SK-N-SH (cell line): ENCODE measurements at regions not wholly inside any gene's neighbourhood (a gene's known extent, or its start where the extent isn't known, plus 50 kb on each side); places are given as distances from the start of the nearest gene placed in this dataset.

ENCODE experiments used
- CTCF ChIA-PET: fragments of 300-600, 350-600 bp; formaldehyde crosslinking; extraction: SDS; loops from one replicate; lab custom pipeline; 2021; lab: Yijun Ruan, JAX
- POLR2A ChIA-PET: fragments of 350-600 bp; sonication (Branson Sonifier 250); formaldehyde crosslinking; extraction: SDS; loops from one replicate; lab custom pipeline; 2020; ENCODE audit warnings: antibody characterized with exemption, inconsistent platforms; lab: Yijun Ruan, JAX
- DNase-seq: peaks from one replicate; pipeline ENCODE4 v3.0.0; 2012
- H2AFZ ChIP-seq: fragments of 200-600 bp; sonication (generic); 2 replicates; pipeline ENCODE4 v1.8.1; 2016; ENCODE audit warnings: antibody characterized with exemption, mild to moderate bottlenecking, low read depth
- H3F3A ChIP-seq: fragments of 200-600 bp; sonication (generic); replicated peaks from 2 replicates; pipeline ENCODE3; 2016; ENCODE audit warnings: antibody characterized with exemption, mild to moderate bottlenecking; ENCODE audit not compliant: insufficient read depth
- H3K27ac ChIP-seq, 2 experiments: fragments of 200-500 bp in 1 of 2; fragments of 200-600 bp in 1 of 2; sonication (Bioruptor generic) in 1 of 2; sonication (generic), shearing (Covaris generic) in 1 of 2; 2 replicates each; pipeline versions ENCODE4 v1.5.1 to v1.6.1; 2014 to 2016; ENCODE audit warnings: low read depth in 2 of 2, inconsistent platforms in 1 of 2, low read length in 1 of 2, mild to moderate bottlenecking in 1 of 2, mixed read lengths in 1 of 2
- H3K27me3 ChIP-seq: fragments of 200-600 bp; sonication (generic), shearing (Covaris generic); 2 replicates; pipeline ENCODE4 v1.6.1; 2016; ENCODE audit warnings: mixed run types; ENCODE audit not compliant: insufficient read depth
- H3K36me3 ChIP-seq, 2 experiments: fragments of 200-500 bp in 1 of 2; fragments of 200-600 bp in 1 of 2; sonication (Bioruptor generic) in 1 of 2; sonication (generic) in 1 of 2; replicated peaks in 1 of 2; 2 replicates each; pipeline versions ENCODE3 to v1.5.1; 2014 to 2016; ENCODE audit warnings: low read length in 1 of 2, mild to moderate bottlenecking in 1 of 2; ENCODE audit not compliant: insufficient read depth in 2 of 2, control insufficient read depth in 1 of 2
- H3K4me1 ChIP-seq, 2 experiments: fragments of 200-500 bp in 1 of 2; fragments of 200-600 bp in 1 of 2; sonication (Bioruptor generic) in 1 of 2; sonication (generic), shearing (Covaris generic) in 1 of 2; 2 replicates each; pipeline versions ENCODE4 v1.5.1 to v1.6.1; 2014 to 2016; ENCODE audit warnings: low read depth in 1 of 2, low read length in 1 of 2, mixed run types in 1 of 2; ENCODE audit not compliant: insufficient read depth in 2 of 2, control insufficient read depth in 1 of 2
- H3K4me2 ChIP-seq: fragments of 200-600 bp; sonication (generic), shearing (Covaris generic); 2 replicates; pipeline ENCODE4 v1.6.1; 2017; ENCODE audit warnings: mixed run types
- H3K4me3 ChIP-seq, 2 experiments: fragments of 200-500 bp in 1 of 2; fragments of 200-600 bp in 1 of 2; sonication (Bioruptor generic) in 1 of 2; sonication (generic), shearing (Covaris generic) in 1 of 2; 2 replicates each; pipeline versions ENCODE4 v1.5.1 to v1.8.1; 2014 to 2016; ENCODE audit warnings: low read depth in 2 of 2, inconsistent platforms in 1 of 2, low read length in 1 of 2, mild to moderate bottlenecking in 1 of 2, mixed read lengths in 1 of 2, moderate library complexity in 1 of 2
- H3K79me2 ChIP-seq: fragments of 200-600 bp; sonication (generic); 2 replicates; pipeline ENCODE4 v1.8.1; 2017; ENCODE audit warnings: mild to moderate bottlenecking; ENCODE audit not compliant: insufficient read depth
- H3K9ac ChIP-seq: fragments of 200-600 bp; sonication (generic); 2 replicates; pipeline ENCODE4 v1.6.1; 2017; ENCODE audit warnings: mixed run types
- H3K9me2 ChIP-seq: fragments of 200-600 bp; sonication (generic); 2 replicates; pipeline ENCODE4 v1.6.1; 2017; ENCODE audit warnings: mixed run types
- H3K9me3 ChIP-seq: fragments of 200-600 bp; sonication (generic); 2 replicates; pipeline ENCODE4 v1.6.1; 2017; ENCODE audit warnings: mixed run types, mild to moderate bottlenecking, moderate library complexity
- H4K20me1 ChIP-seq: fragments of 200-600 bp; sonication (generic); 2 replicates; pipeline ENCODE4 v1.6.1; 2017; ENCODE audit warnings: mild to moderate bottlenecking, mixed run types; ENCODE audit not compliant: insufficient read depth
- ELF1 ChIP-seq: IDR thresholded peaks from 2 replicates; pipeline ENCODE4 v1.4.0; 2012
- EP300 ChIP-seq, 2 experiments: IDR thresholded peaks; 2 replicates each; pipeline versions ENCODE4 v1.4.0 to v1.6.1; 2012; ENCODE audit warnings: borderline replicate concordance in 1 of 2, low read depth in 1 of 2, low read length in 1 of 2
- EZH2phosphoT487 ChIP-seq: fragments of 200-600 bp; sonication (generic); IDR thresholded peaks from 2 replicates; pipeline ENCODE4 v1.6.1; 2017; ENCODE audit warnings: low read depth, mixed run types, mild to moderate bottlenecking, antibody characterized with exemption, moderate library complexity, borderline replicate concordance
- FOXJ3 ChIP-seq: sonication (generic); formaldehyde crosslinking; IDR thresholded peaks from 2 replicates; pipeline ENCODE4 v1.5.1; 2020; ENCODE audit warnings: mild to moderate bottlenecking, missing genetic modification reagents
- NFIC ChIP-seq: IDR thresholded peaks from 2 replicates; pipeline ENCODE4 v1.4.0; 2012; ENCODE audit warnings: borderline replicate concordance
- NRF1 ChIP-seq: IDR thresholded peaks from 2 replicates; pipeline ENCODE4 v1.6.1; 2012; ENCODE audit warnings: low read depth, mild to moderate bottlenecking, low read length
- POLR2AphosphoS5 ChIP-seq: IDR thresholded peaks from 2 replicates; pipeline ENCODE4 v1.6.1; 2012; ENCODE audit warnings: low read depth, low read length
- RCOR1 ChIP-seq: fragments of 150-350 bp; IDR thresholded peaks from 2 replicates; pipeline ENCODE4 v1.6.1; 2017; ENCODE audit warnings: antibody characterized with exemption, low read length
- REST ChIP-seq: IDR thresholded peaks from 2 replicates; pipeline ENCODE4 v1.6.1; 2012; ENCODE audit warnings: mild to moderate bottlenecking, low read depth, low read length, moderate library complexity
- RFX5 ChIP-seq: IDR thresholded peaks from 2 replicates; pipeline ENCODE4 v1.6.1; 2012; ENCODE audit warnings: mild to moderate bottlenecking, improper control_type of control experiment, low read length
- RXRA ChIP-seq: IDR thresholded peaks from 2 replicates; pipeline ENCODE4 v1.4.0; 2012; ENCODE audit warnings: low read depth, mild to moderate bottlenecking, borderline replicate concordance
- SIN3A ChIP-seq: IDR thresholded peaks from 2 replicates; pipeline ENCODE4 v1.6.1; 2012; ENCODE audit warnings: low read depth, mild to moderate bottlenecking, low read length, moderate library complexity, borderline replicate concordance
- SMC3 ChIP-seq: IDR thresholded peaks from 2 replicates; pipeline ENCODE4 v1.6.1; 2012; ENCODE audit warnings: low read depth, low read length, improper control_type of control experiment
- TCF12 ChIP-seq: IDR thresholded peaks from 2 replicates; pipeline ENCODE4 v1.4.0; 2012
- USF1 ChIP-seq: IDR thresholded peaks from 2 replicates; pipeline ENCODE4 v1.4.0; 2012; ENCODE audit warnings: low read depth, borderline replicate concordance
- YY1 ChIP-seq: IDR thresholded peaks from 2 replicates; pipeline ENCODE4 v1.4.0; 2012; ENCODE audit warnings: low read depth, mild to moderate bottlenecking
- ZBTB33 ChIP-seq: IDR thresholded peaks from 2 replicates; pipeline ENCODE4 v1.4.0; 2012; ENCODE audit warnings: low read depth, borderline replicate concordance
- WGBS: methylation state at CpG from one replicate; pipeline ENCODE4 v1.1.6; 2017; ENCODE audit warnings: low lambda C conversion rate; 5-methylcytosine and 5-hydroxymethylcytosine counted together

- Histone ChIP-seq H3K9me2 (no peaks in the 10 kb centered on the region), H2AFZ (no peak overlapping the region), H3K9me3 (no peaks in the 10 kb centered on the region), H4K20me1 (no peaks in the 10 kb centered on the region), H3K27ac (no peak overlapping the region), H3K4me3 (no peak overlapping the region), H3K27me3 (no peaks in the 10 kb centered on the region), H3K36me3 (no peaks in the 10 kb centered on the region), H3K79me2 (no peaks in the 10 kb centered on the region), H3K9ac (no peak overlapping the region), H3F3A (no peaks in the 10 kb centered on the region), H3K4me1 (no peaks in the 10 kb centered on the region), H3K4me2 (no peak overlapping the region)
- 80% methylated on average over 6 of the region's 6 CpGs for WGBS
- POLR2A ChIA-PET, result no interaction called here
- no peak for TF ChIP-seq EZH2phosphoT487
- TF ChIP-seq RXRA, result no peak
- no peak for TF ChIP-seq FOXJ3 (CRISPR knock-in tag)
- no peak for TF ChIP-seq SMC3
- no peak for TF ChIP-seq TCF12
- no peak for DNase-seq
- CTCF ChIA-PET, result no interaction called here
These were observed 80.5 kb upstream of the SGK1 start for GRCh38 chr6:134398453-134398852.

- H3K27me3 ChIP-seq, result no peaks in the 10 kb centered on the region
- no peak overlapping the region for H3K9ac ChIP-seq
- no peaks in the 10 kb centered on the region for H3K4me1 ChIP-seq
- DNase-seq, result no peak
- H4K20me1 ChIP-seq, result no peaks in the 10 kb centered on the region
- 82% methylated on average over 5 of the region's 5 CpGs for WGBS
- ChIA-PET POLR2A (no interaction called here), CTCF (no interaction called here)
- TF ChIP-seq FOXJ3 (CRISPR knock-in tag) (no peak), YY1 (no peak), RCOR1 (no peak)
- H3K9me3 ChIP-seq, result no peaks in the 10 kb centered on the region
- H3K9me2 ChIP-seq, result no peaks in the 10 kb centered on the region
- H3K36me3 ChIP-seq, result no peaks in the 10 kb centered on the region
- H3K27ac ChIP-seq, result no peak overlapping the region
- H3K4me3 ChIP-seq, result no peak overlapping the region
- H3F3A ChIP-seq, result no peaks in the 10 kb centered on the region
- H3K4me2 ChIP-seq, result no peak overlapping the region
- H2AFZ ChIP-seq, result no peak overlapping the region
- H3K79me2 ChIP-seq, result no peaks in the 10 kb centered on the region
These were observed 79.8 kb upstream of the SGK1 start for GRCh38 chr6:134397676-134398075.

- H3K4me2 ChIP-seq, result no peak overlapping the region
- ChIA-PET POLR2A (no interaction called here), CTCF (no interaction called here)
- no peaks in the 10 kb centered on the region for H3K36me3 ChIP-seq
- no peaks in the 10 kb centered on the region for H3K27me3 ChIP-seq
- TF ChIP-seq EP300 (IDR thresholded peaks at IDR 0.05; ENCODE audit: borderline replicate concordance in 1 of 2, low read depth in 1 of 2, low read length in 1 of 2) (no peak), RFX5 (no peak), SMC3 (no peak), SIN3A (no peak), REST (no peak), POLR2AphosphoS5 (no peak), ELF1 (no peak), USF1 (no peak), RCOR1 (no peak), ZBTB33 (no peak), NFIC (no peak), NRF1 (no peak)
- no peak overlapping the region for H3K4me3 ChIP-seq
- H3K4me1 ChIP-seq, result no peaks in the 10 kb centered on the region
- no peaks in the 10 kb centered on the region for H3K79me2 ChIP-seq
- H3K9ac ChIP-seq, result no peak overlapping the region
- H3K9me2 ChIP-seq, result no peaks in the 10 kb centered on the region
- H4K20me1 ChIP-seq, result no peaks in the 10 kb centered on the region
- no peak overlapping the region for H3K27ac ChIP-seq
- no peaks in the 10 kb centered on the region for H3K9me3 ChIP-seq
- DNase-seq, result no peak
- H2AFZ ChIP-seq, result no peak overlapping the region
- no peaks in the 10 kb centered on the region for H3F3A ChIP-seq
- 40% methylated on average over 1 of the region's 1 CpG for WGBS
These were observed 77.0 kb upstream of the SGK1 start for GRCh38 chr6:134394905-134395304.
